ENCODE measurements at regions not wholly inside any gene's neighbourhood (a gene's known extent, or its start where the extent isn't known, plus 50 kb on each side); places are given as distances from the start of the nearest gene placed in this dataset.

DNA sequence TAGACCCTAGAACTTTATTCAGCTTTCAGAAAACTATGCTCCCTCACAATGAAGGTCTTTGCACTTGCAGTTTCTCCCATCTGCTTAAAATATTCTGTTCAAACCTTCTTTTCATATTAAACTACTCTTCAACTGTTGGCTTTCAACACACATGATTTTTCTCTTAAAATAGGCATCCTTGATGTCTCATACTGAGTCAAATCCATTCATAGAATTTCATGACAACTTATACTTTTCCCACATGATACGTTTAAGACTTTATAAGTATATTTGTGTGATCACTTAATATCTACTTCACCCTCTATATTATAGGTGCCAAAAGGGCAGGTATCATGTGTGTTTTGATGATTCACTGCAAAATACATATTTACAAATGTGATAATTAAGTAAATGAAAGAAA, 412.5 kb downstream of the MMUT start:
- ATAC-seq: no peak

DNA sequence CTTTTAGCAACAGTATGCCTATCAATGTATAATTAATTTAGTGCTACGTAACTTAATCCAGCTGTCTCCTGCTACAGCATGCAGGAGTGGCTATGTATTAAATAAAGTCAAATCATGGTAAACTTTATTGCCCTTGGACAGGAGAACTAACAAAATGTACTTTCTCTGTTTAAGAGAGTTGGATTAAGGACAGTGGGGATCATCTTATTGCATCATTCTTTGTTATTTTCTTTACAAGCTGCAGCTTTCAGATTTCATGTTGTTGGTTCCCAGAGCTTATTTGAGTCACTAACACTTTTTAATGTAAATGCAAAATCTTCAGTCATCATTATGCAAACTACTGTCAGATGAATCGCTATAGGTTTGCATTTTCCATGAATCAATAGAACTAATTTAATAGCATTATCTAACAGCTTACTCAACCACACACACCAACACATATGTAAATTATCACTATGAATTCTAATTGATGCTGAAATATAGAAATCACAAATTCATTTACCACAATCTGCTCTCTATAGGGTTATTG, 424.7 kb downstream of the MMUT start:
- ATAC-seq: no peak
- no peak overlapping the region for H3K27ac ChIP-seq
- H3K4me1 ChIP-seq: no peaks in the 10 kb centered on the region
- H3K4me3 ChIP-seq: no peak overlapping the region
- TF ChIP-seq POLR2A (IDR thresholded peaks at IDR 0.05) (no peak), EP300 (IDR thresholded peaks at IDR 0.05) (no peak), POLR2AphosphoS5 (IDR thresholded peaks at IDR 0.05) (no peak)
- TF ChIP-seq, protein P1, sequence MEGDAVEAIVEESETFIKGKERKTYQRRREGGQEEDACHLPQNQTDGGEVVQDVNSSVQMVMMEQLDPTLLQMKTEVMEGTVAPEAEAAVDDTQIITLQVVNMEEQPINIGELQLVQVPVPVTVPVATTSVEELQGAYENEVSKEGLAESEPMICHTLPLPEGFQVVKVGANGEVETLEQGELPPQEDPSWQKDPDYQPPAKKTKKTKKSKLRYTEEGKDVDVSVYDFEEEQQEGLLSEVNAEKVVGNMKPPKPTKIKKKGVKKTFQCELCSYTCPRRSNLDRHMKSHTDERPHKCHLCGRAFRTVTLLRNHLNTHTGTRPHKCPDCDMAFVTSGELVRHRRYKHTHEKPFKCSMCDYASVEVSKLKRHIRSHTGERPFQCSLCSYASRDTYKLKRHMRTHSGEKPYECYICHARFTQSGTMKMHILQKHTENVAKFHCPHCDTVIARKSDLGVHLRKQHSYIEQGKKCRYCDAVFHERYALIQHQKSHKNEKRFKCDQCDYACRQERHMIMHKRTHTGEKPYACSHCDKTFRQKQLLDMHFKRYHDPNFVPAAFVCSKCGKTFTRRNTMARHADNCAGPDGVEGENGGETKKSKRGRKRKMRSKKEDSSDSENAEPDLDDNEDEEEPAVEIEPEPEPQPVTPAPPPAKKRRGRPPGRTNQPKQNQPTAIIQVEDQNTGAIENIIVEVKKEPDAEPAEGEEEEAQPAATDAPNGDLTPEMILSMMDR (IDR thresholded peaks at IDR 0.05): no peak
- H3K9me3 ChIP-seq: no peaks in the 10 kb centered on the region
- H3K27me3 ChIP-seq: no peaks in the 10 kb centered on the region
- H3K36me3 ChIP-seq: no peaks in the 10 kb centered on the region
- 64 to 69% methylated on average over 2 of the region's 2 CpGs for WGBS, 2 donors (ENCODE audit: low coverage in 1 of 2)

More for the DNA sequence above, 412.5 kb downstream of the MMUT start:
- Histone ChIP-seq H3K4me1 (no peaks in the 10 kb centered on the region), H3K27ac (no peak overlapping the region), H3K9me3 (no peaks in the 10 kb centered on the region), H3K27me3 (no peaks in the 10 kb centered on the region), H3K4me3 (no peak overlapping the region), H3K36me3 (no peaks in the 10 kb centered on the region)
- no peak for TF ChIP-seq EP300 (IDR thresholded peaks at IDR 0.05)
- TF ChIP-seq, protein P1 (IDR thresholded peaks at IDR 0.05): no peak
- TF ChIP-seq POLR2AphosphoS5 (IDR thresholded peaks at IDR 0.05): no peak
- WGBS, 2 donors (ENCODE audit: low coverage in 1 of 2): 63 to 84% methylated on average over 1 of the region's 1 CpG

DNA sequence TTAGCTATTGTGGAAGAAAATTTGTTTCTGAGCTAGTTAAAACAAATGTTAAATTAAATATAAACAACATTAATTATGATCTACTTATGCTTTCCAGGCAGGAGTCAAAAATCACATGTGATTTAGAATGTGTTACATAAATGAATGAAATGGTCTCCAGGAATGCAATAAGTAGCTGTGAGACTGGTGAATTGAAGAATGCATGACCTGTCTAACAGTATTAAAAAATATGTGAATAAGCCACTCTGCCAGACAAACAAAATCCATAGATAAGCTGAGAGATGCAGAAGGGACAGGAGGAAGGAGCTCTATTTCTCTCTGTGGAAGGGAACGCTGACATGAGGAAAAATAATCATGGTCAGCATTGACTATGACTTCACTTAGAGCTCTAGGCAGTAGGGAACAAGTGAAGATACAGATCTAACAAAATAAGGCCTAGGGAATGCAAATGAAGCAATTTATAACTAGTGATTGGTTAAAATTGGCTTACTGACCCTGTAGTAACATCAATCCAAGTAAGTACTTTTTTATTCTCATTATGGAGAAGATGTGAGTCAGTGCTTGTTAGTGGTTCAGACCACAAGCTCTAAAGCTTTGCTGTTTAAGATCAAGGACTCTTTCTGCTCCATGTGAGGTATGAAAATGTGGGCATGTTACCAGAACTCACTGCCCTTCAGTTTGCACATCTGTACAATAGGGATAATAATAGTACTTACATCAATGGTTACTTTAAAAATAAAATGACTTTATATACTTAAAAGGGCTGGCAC, 432.6 kb downstream of the MMUT start:
- H3K9me3 ChIP-seq: no peaks in the 10 kb centered on the region
- ATAC-seq: no peak
- TF ChIP-seq, protein P1 (IDR thresholded peaks at IDR 0.05): no peak
- TF ChIP-seq POLR2A (IDR thresholded peaks at IDR 0.05) (no peak), EP300 (IDR thresholded peaks at IDR 0.05) (no peak), POLR2AphosphoS5 (IDR thresholded peaks at IDR 0.05) (no peak)
- H3K4me1 ChIP-seq: no peaks in the 10 kb centered on the region
- H3K4me3 ChIP-seq: no peak overlapping the region
- H3K27me3 ChIP-seq: no peaks in the 10 kb centered on the region
- H3K27ac ChIP-seq: no peak overlapping the region
- WGBS, 2 donors (ENCODE audit: low coverage in 1 of 2): 58 to 64% methylated on average over 1 of the region's 1 CpG
- no peaks in the 10 kb centered on the region for H3K36me3 ChIP-seq

DNA sequence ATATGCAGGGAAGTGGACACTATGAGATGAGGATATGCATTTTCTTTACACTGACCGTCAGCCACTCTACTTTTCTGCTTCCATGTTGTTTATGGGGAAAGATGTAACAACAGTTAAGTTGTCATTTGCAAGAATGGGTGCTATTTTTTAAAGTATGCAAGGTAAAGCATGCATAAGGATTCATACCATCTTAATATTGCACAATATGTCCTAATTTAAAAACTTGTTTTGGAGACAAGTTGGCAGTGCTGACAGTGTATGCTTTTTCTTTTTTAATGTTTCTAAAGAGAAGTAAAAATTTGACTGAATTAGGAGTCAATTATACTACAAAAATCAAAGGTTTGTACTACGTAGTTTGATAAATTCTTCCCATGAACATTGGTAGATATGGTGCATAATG, 435.4 kb downstream of the MMUT start:
- no peaks in the 10 kb centered on the region for H3K27me3 ChIP-seq
- TF ChIP-seq POLR2AphosphoS5 (IDR thresholded peaks at IDR 0.05) (no peak), POLR2A (IDR thresholded peaks at IDR 0.05) (no peak), EP300 (IDR thresholded peaks at IDR 0.05) (no peak)
- TF ChIP-seq, protein P1 (IDR thresholded peaks at IDR 0.05): no peak
- WGBS, 2 donors (ENCODE audit: low coverage in 1 of 2): 84 to 87% methylated on average over 2 of the region's 2 CpGs

More for the DNA sequence above, 435.4 kb downstream of the MMUT start:
- Histone ChIP-seq H3K9me3 (no peaks in the 10 kb centered on the region), H3K4me3 (no peak overlapping the region), H3K36me3 (no peaks in the 10 kb centered on the region), H3K4me1 (no peaks in the 10 kb centered on the region), H3K27ac (no peak overlapping the region)
- no peak for ATAC-seq

Measured in gastroesophageal sphincter (tissue), 4 donors.